ENCODE measurements at regions not wholly inside any gene's neighbourhood (a gene's known extent, or its start where the extent isn't known, plus 50 kb on each side); places are given as distances from the start of the nearest gene placed in this dataset.

- Histone ChIP-seq H3K36me3 (ENCODE audit: insufficient read depth, low read length) (no peaks in the 10 kb centered on the region), H3K9me3 (ENCODE audit: insufficient read depth, low read length, severe bottlenecking) (no peaks in the 10 kb centered on the region), H3K4me1 (ENCODE audit: insufficient read depth, low read length) (no peaks in the 10 kb centered on the region), H3K4me2 (ENCODE audit: insufficient read depth, low read length) (no peak overlapping the region), H3K27ac (ENCODE audit: low read length) (no peak overlapping the region), H3K27me3 (ENCODE audit: insufficient read depth, low read length, poor library complexity) (no peaks in the 10 kb centered on the region), H3K79me2 (ENCODE audit: insufficient read depth, low read length) (no peaks in the 10 kb centered on the region), H4K20me1 (ENCODE audit: insufficient read depth, low read length) (no peaks in the 10 kb centered on the region), H3K4me3 (ENCODE audit: low read depth in 1 of 2, low read length in 2 of 2) (no peak overlapping the region), H3K9ac (ENCODE audit: low read depth, low read length) (no peak overlapping the region), H2AFZ (ENCODE audit: low read depth, low read length) (no peak overlapping the region)
- TF ChIP-seq CTCF (IDR thresholded peaks at IDR 0.05; ENCODE audit: borderline replicate concordance, extremely low read depth, low read length, poor library complexity, severe bottlenecking) (no peak), EZH2 (IDR thresholded peaks at IDR 0.05; ENCODE audit: borderline replicate concordance, low read depth, low read length, severe bottlenecking) (no peak)
- ATAC-seq (ENCODE audit: insufficient read depth, low read depth) (no peak), DNase-seq (no peak)
Observed at GRCh38 chr11:28383456-28383855, 275.3 kb downstream of the METTL15 start.

All from DND-41 (cell line).